OCI-LY3 (cell line): ENCODE measurements at regions not wholly inside any gene's neighbourhood (a gene's known extent, or its start where the extent isn't known, plus 50 kb on each side); places are given as distances from the start of the nearest gene placed in this dataset.

ENCODE experiments used
- H2AFZ ChIP-seq: fragments of 200-600, 300-600 bp; shearing (Covaris generic); 2 replicates; pipeline ENCODE4 v1.6.0; 2014; ENCODE audit warnings: antibody characterized with exemption, low read depth, low read length
- H3K27ac ChIP-seq: fragments of 200-600, 300-600 bp; sonication (generic); 2 replicates; pipeline ENCODE4 v1.5.1; 2014; ENCODE audit warnings: mild to moderate bottlenecking, low read length, moderate library complexity, mixed read lengths
- H3K27me3 ChIP-seq: fragments of 200-600, 300-600 bp; sonication (generic); 2 replicates; pipeline ENCODE4 v1.6.1; 2014; ENCODE audit warnings: low read depth, low read length, mixed read lengths
- H3K36me3 ChIP-seq: fragments of 200-600, 300-600 bp; sonication (generic); replicated peaks from 2 replicates; pipeline ENCODE3; 2014; ENCODE audit warnings: low read depth, low read length, mixed read lengths
- H3K4me1 ChIP-seq: fragments of 300-600, 200-600 bp; sonication (generic); 2 replicates; pipeline ENCODE4 v1.6.1; 2014; ENCODE audit warnings: low read length, mixed read lengths
- H3K4me2 ChIP-seq: fragments of 200-600, 300-600 bp; sonication (generic); 2 replicates; pipeline ENCODE4 v1.6.1; 2014; ENCODE audit warnings: low read length, mixed read lengths
- H3K4me3 ChIP-seq: fragments of 300-600, 200-600 bp; sonication (generic); 2 replicates; pipeline ENCODE4 v1.5.1; 2014; ENCODE audit warnings: antibody characterized with exemption, mild to moderate bottlenecking, low read length, moderate library complexity
- H3K79me2 ChIP-seq: fragments of 300-600, 200-600 bp; shearing (Covaris generic); 2 replicates; pipeline ENCODE4 v1.6.1; 2014; ENCODE audit warnings: mild to moderate bottlenecking, low read length, mixed read lengths
- H3K9ac ChIP-seq: fragments of 300-600, 200-600 bp; shearing (Covaris generic); 2 replicates; pipeline ENCODE4 v1.6.0; 2014; ENCODE audit warnings: mild to moderate bottlenecking, low read length, moderate library complexity
- H3K9me3 ChIP-seq: fragments of 200-600, 300-600 bp; shearing (Covaris generic); 2 replicates; pipeline ENCODE4 v1.6.1; 2014; ENCODE audit warnings: low read length, mixed read lengths; ENCODE audit not compliant: insufficient read depth
- H4K20me1 ChIP-seq: fragments of 200-600, 300-600 bp; sonication (generic); 2 replicates; pipeline ENCODE4 v1.6.1; 2016; ENCODE audit warnings: low read length, mixed read lengths; ENCODE audit not compliant: insufficient read depth
- CTCF ChIP-seq: fragments of 200-600, 300-600 bp; sonication (generic); IDR thresholded peaks from 2 replicates; pipeline ENCODE4 v1.5.1; 2014; ENCODE audit warnings: antibody characterized with exemption, low read length, low read depth
- EZH2phosphoT487 ChIP-seq: fragments of 200-600 bp; shearing (Covaris generic); IDR thresholded peaks from 2 replicates; pipeline ENCODE4 v1.6.1; 2018; ENCODE audit warnings: antibody characterized with exemption, mixed run types, low read depth

GRCh38 chr4:154013576-154013975 lies 224.7 kb upstream of the SFRP2 start:
- H3K9ac ChIP-seq = no peak overlapping the region
- H3K4me2 ChIP-seq = no peak overlapping the region
- no peaks in the 10 kb centered on the region for H3K36me3 ChIP-seq
- H3K4me3 ChIP-seq = no peak overlapping the region
- TF ChIP-seq EZH2phosphoT487 (no peak), CTCF (no peak)
- H3K27me3 ChIP-seq = no peaks in the 10 kb centered on the region
- H2AFZ ChIP-seq = no peak overlapping the region
- H3K79me2 ChIP-seq = no peaks in the 10 kb centered on the region
- no peaks in the 10 kb centered on the region for H4K20me1 ChIP-seq
- no peaks in the 10 kb centered on the region for H3K9me3 ChIP-seq
- H3K27ac ChIP-seq = no peak overlapping the region
- H3K4me1 ChIP-seq = peaks cover 3% of the 10 kb centered on the region

- Histone ChIP-seq H3K4me3 (no peak overlapping the region), H3K9me3 (no peaks in the 10 kb centered on the region)
- TF ChIP-seq CTCF = no peak
- TF ChIP-seq EZH2phosphoT487 = no peak
Observed at GRCh38 chr4:154010371-154010770, 221.5 kb upstream of the SFRP2 start.

DNA sequence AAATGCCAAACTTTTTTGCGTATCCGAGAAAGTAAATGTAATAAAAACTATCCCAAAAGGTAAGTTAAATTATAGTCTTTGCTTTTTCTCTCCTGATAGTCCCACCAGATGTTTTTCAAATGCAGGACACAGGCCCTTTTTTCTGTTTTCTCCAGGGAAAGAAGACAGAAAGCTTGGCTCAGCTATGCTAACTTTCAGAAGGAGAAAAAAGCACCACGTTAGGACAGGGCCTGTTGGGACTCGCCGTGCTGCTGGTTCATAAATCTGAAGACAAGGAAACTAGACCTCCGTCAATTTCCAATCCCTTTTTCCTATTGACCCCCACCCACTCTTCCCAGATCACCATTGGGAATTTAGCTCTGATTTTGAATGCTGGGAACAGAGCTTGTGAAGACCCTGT lies 220.9 kb upstream of the SFRP2 start:
- H3K27ac ChIP-seq = no peak overlapping the region
- no peaks in the 10 kb centered on the region for H4K20me1 ChIP-seq
- no peaks in the 10 kb centered on the region for H3K27me3 ChIP-seq
- no peaks in the 10 kb centered on the region for H3K9me3 ChIP-seq
- no peak overlapping the region for H3K9ac ChIP-seq
- H3K4me3 ChIP-seq = no peak overlapping the region
- TF ChIP-seq EZH2phosphoT487 (no peak), CTCF (no peak)
- no peak overlapping the region for H2AFZ ChIP-seq
- no peaks in the 10 kb centered on the region for H3K36me3 ChIP-seq
- no peak overlapping the region for H3K4me2 ChIP-seq
- H3K4me1 ChIP-seq = no peaks in the 10 kb centered on the region
- no peaks in the 10 kb centered on the region for H3K79me2 ChIP-seq

More at GRCh38 chr4:154010371-154010770, 221.5 kb upstream of the SFRP2 start:
- Histone ChIP-seq H3K79me2 (no peaks in the 10 kb centered on the region), H3K27ac (no peak overlapping the region), H3K9ac (no peak overlapping the region), H3K36me3 (no peaks in the 10 kb centered on the region), H3K4me1 (no peaks in the 10 kb centered on the region), H4K20me1 (no peaks in the 10 kb centered on the region), H3K27me3 (no peaks in the 10 kb centered on the region), H2AFZ (no peak overlapping the region), H3K4me2 (no peak overlapping the region)

- no peaks in the 10 kb centered on the region for H3K79me2 ChIP-seq
- no peak overlapping the region for H3K4me2 ChIP-seq
- TF ChIP-seq CTCF (no peak), EZH2phosphoT487 (no peak)
- no peak overlapping the region for H3K27ac ChIP-seq
- H3K36me3 ChIP-seq = no peaks in the 10 kb centered on the region
- no peak overlapping the region for H3K4me3 ChIP-seq
- H2AFZ ChIP-seq = no peak overlapping the region
- H3K9ac ChIP-seq = no peak overlapping the region
- no peaks in the 10 kb centered on the region for H4K20me1 ChIP-seq
- no peaks in the 10 kb centered on the region for H3K27me3 ChIP-seq
- H3K4me1 ChIP-seq = no peaks in the 10 kb centered on the region
- no peaks in the 10 kb centered on the region for H3K9me3 ChIP-seq
Observed at GRCh38 chr4:154009191-154009590, 220.3 kb upstream of the SFRP2 start.
